H9 (cell line): ENCODE measurements at regions not wholly inside any gene's neighbourhood (a gene's known extent, or its start where the extent isn't known, plus 50 kb on each side); places are given as distances from the start of the nearest gene placed in this dataset.

Source experiments
- DNase-seq: peaks from one replicate; pipeline ENCODE4 v3.0.0-alpha.2; 2017
- H2AFZ ChIP-seq: one replicate; pipeline ENCODE4 v1.6.1; 2013; ENCODE audit warnings: mild to moderate bottlenecking, low read length, control low read depth, moderate library complexity
- H2AK5ac ChIP-seq: 2 replicates; pipeline ENCODE4 v1.6.1; 2013; ENCODE audit warnings: low read length, control low read depth, mixed read lengths; ENCODE audit not compliant: insufficient read length
- H2BK120ac ChIP-seq: one replicate; pipeline ENCODE4 v1.6.1; 2013; ENCODE audit warnings: low read depth, mild to moderate bottlenecking, low read length, control low read depth, inconsistent platforms; ENCODE audit not compliant: poor library complexity, severe bottlenecking
- H2BK12ac ChIP-seq: 2 replicates; pipeline ENCODE4 v1.6.1; 2013; ENCODE audit warnings: low read length, control low read depth, mixed read lengths, low read depth; ENCODE audit not compliant: insufficient read length
- H2BK15ac ChIP-seq: 2 replicates; pipeline ENCODE4 v1.6.1; 2013; ENCODE audit warnings: low read depth, low read length, control low read depth
- H2BK20ac ChIP-seq: one replicate; pipeline ENCODE4 v1.6.1; 2013; ENCODE audit warnings: low read depth, mild to moderate bottlenecking, low read length, control low read depth, inconsistent platforms; ENCODE audit not compliant: poor library complexity, severe bottlenecking
- H2BK5ac ChIP-seq: 2 replicates; pipeline ENCODE4 v1.6.1; 2013; ENCODE audit warnings: low read length, control low read depth, mixed read lengths; ENCODE audit not compliant: insufficient read length
- H3K14ac ChIP-seq: 2 replicates; pipeline ENCODE4 v1.6.1; 2013; ENCODE audit warnings: low read length, control low read depth; ENCODE audit not compliant: insufficient read depth
- H3K18ac ChIP-seq: 2 replicates; pipeline ENCODE4 v1.6.1; 2013; ENCODE audit warnings: low read depth, mild to moderate bottlenecking, mixed read lengths, low read length, control low read depth; ENCODE audit not compliant: insufficient read length
- H3K23ac ChIP-seq: 2 replicates; pipeline ENCODE4 v1.6.1; 2013; ENCODE audit warnings: low read length, control low read depth, mixed read lengths, low read depth; ENCODE audit not compliant: insufficient read length
- H3K23me2 ChIP-seq: 2 replicates; pipeline ENCODE4 v1.6.1; 2013; ENCODE audit warnings: low read depth, mild to moderate bottlenecking, mixed read lengths, low read length, control low read depth; ENCODE audit not compliant: insufficient read length, poor library complexity, severe bottlenecking
- H3K27ac ChIP-seq: 2 replicates; pipeline ENCODE4 v1.5.1; 2013; ENCODE audit warnings: low read length, control low read depth, mixed read lengths, low read depth; ENCODE audit not compliant: insufficient read length
- H3K27me3 ChIP-seq: 2 replicates; pipeline ENCODE4 v1.6.1; 2013; ENCODE audit warnings: low read length, control low read depth, inconsistent platforms; ENCODE audit not compliant: insufficient read depth
- H3K4ac ChIP-seq: 2 replicates; pipeline ENCODE4 v1.6.1; 2013; ENCODE audit warnings: low read depth, mild to moderate bottlenecking, control low read depth, inconsistent platforms, low read length, moderate library complexity
- H3K4me1 ChIP-seq: 2 replicates; pipeline ENCODE4 v1.6.1; 2013; ENCODE audit warnings: low read length, control low read depth, inconsistent platforms; ENCODE audit not compliant: insufficient read depth
- H3K4me2 ChIP-seq: 2 replicates; pipeline ENCODE4 v1.6.1; 2013; ENCODE audit warnings: low read length, control low read depth, mixed read lengths; ENCODE audit not compliant: insufficient read length, insufficient read depth
- H3K56ac ChIP-seq: 2 replicates; pipeline ENCODE4 v1.6.1; 2013; ENCODE audit warnings: low read depth, mild to moderate bottlenecking, mixed read lengths, low read length, control low read depth; ENCODE audit not compliant: insufficient read length
- H3K79me1 ChIP-seq: 2 replicates; pipeline ENCODE4 v1.6.1; 2013; ENCODE audit warnings: low read depth, mild to moderate bottlenecking, moderate library complexity, low read length, control low read depth, inconsistent platforms; ENCODE audit not compliant: insufficient read depth, poor library complexity, severe bottlenecking
- H3K79me2 ChIP-seq: 2 replicates; pipeline ENCODE4 v1.6.1; 2013; ENCODE audit warnings: low read length, control low read depth, inconsistent platforms; ENCODE audit not compliant: insufficient read depth
- H3K9ac ChIP-seq: 2 replicates; pipeline ENCODE4 v1.6.1; 2013; ENCODE audit warnings: low read length, control low read depth, mixed read lengths; ENCODE audit not compliant: insufficient read length; ENCODE audit errors: extremely low read depth
- H3K9me3 ChIP-seq: one replicate; pipeline ENCODE4 v1.6.1; 2013; ENCODE audit warnings: low read depth, low read length, inconsistent platforms; ENCODE audit not compliant: control insufficient read depth
- H3T11ph ChIP-seq: one replicate; pipeline ENCODE4 v1.6.1; 2013; ENCODE audit warnings: mild to moderate bottlenecking, low read length, control low read depth, inconsistent platforms
- H4K20me1 ChIP-seq: one replicate; pipeline ENCODE4 v1.6.1; 2013; ENCODE audit not compliant: control insufficient read depth, insufficient read length, insufficient read depth
- H4K5ac ChIP-seq: 2 replicates; pipeline ENCODE4 v1.6.1; 2013; ENCODE audit warnings: low read depth, mild to moderate bottlenecking, mixed read lengths, low read length, control low read depth; ENCODE audit not compliant: insufficient read length
- H4K8ac ChIP-seq: replicated peaks from 2 replicates; pipeline ENCODE4 v1.6.1; 2013; ENCODE audit warnings: low read length, control low read depth, mixed read lengths, low read depth; ENCODE audit not compliant: insufficient read length
- H4K91ac ChIP-seq: 2 replicates; pipeline ENCODE4 v1.6.1; 2013; ENCODE audit warnings: low read depth, mild to moderate bottlenecking, moderate library complexity, mixed read lengths, low read length, control low read depth; ENCODE audit not compliant: insufficient read length
- H3K27ac Mint-ChIP-seq, 3 experiments: 2 replicates in 2 of 3; 3 replicates in 1 of 3; pipeline ENCODE4 v1.8.0; 2020 to 2021; ENCODE audit warnings: mixed read lengths in 3 of 3, mild to moderate bottlenecking in 1 of 3, moderate library complexity in 1 of 3
- H3K27me3 Mint-ChIP-seq: 2 replicates; pipeline ENCODE4 v1.8.0; 2021; ENCODE audit warnings: low read depth, mild to moderate bottlenecking, moderate library complexity, mixed read lengths
- H3K36me3 Mint-ChIP-seq, 3 experiments: 2 replicates in 2 of 3; 3 replicates in 1 of 3; pipeline ENCODE4 v1.8.0; 2020 to 2021; ENCODE audit warnings: low read depth in 3 of 3, mixed read lengths in 3 of 3; ENCODE audit not compliant: insufficient read depth in 1 of 3
- H3K4me1 Mint-ChIP-seq, 2 experiments: 2 replicates each; pipeline ENCODE4 v1.8.0; 2020; ENCODE audit warnings: mixed read lengths in 2 of 2
- H3K4me3 Mint-ChIP-seq, 2 experiments: 2 replicates in 1 of 2; 3 replicates in 1 of 2; pipeline ENCODE4 v1.8.0; 2020 to 2021; ENCODE audit warnings: mild to moderate bottlenecking in 2 of 2, mixed read lengths in 2 of 2, moderate library complexity in 1 of 2
- H3K9me3 Mint-ChIP-seq, 2 experiments: 2 replicates in 1 of 2; 3 replicates in 1 of 2; pipeline ENCODE4 v1.8.0; 2020; ENCODE audit warnings: mild to moderate bottlenecking in 2 of 2, mixed read lengths in 2 of 2, moderate library complexity in 1 of 2
- CTCF ChIP-seq: fragments of 200-600 bp; sonication (generic); conservative IDR thresholded peaks from 3 replicates; pipeline ENCODE4 v1.8.0; 2021; ENCODE audit warnings: antibody characterized with exemption, mild to moderate bottlenecking

GRCh38 chr3:177981576-177981975, 554.7 kb upstream of the KCNMB2 start:
- no peaks in the 10 kb centered on the region for H3K79me1 ChIP-seq
- H2AFZ ChIP-seq, result no peak overlapping the region
- H3K27ac ChIP-seq, result no peak overlapping the region
- no peak overlapping the region for H3K56ac ChIP-seq
- H3K18ac ChIP-seq, result no peak overlapping the region
- no peaks in the 10 kb centered on the region for H3K27me3 ChIP-seq
- no peak overlapping the region for H3K14ac ChIP-seq
- H4K91ac ChIP-seq, result no peak overlapping the region
- no peak overlapping the region for H4K5ac ChIP-seq
- Mint-ChIP-seq H3K36me3 (no peaks in the 10 kb centered on the region), H3K9me3 (no peaks in the 10 kb centered on the region), H3K4me3 (no peak overlapping the region), H3K27ac (no peak overlapping the region), H3K4me1 (no peaks in the 10 kb centered on the region), H3K27me3 (no peaks in the 10 kb centered on the region)
- H2AK5ac ChIP-seq, result no peak overlapping the region
- H3K4ac ChIP-seq, result no peak overlapping the region
- TF ChIP-seq CTCF, result no peak
- no peaks in the 10 kb centered on the region for H3K4me1 ChIP-seq
- no peak overlapping the region for H3K9ac ChIP-seq
- H2BK5ac ChIP-seq, result no peak overlapping the region
- H3K79me2 ChIP-seq, result no peaks in the 10 kb centered on the region
- H2BK20ac ChIP-seq, result no peak overlapping the region
- no peak for DNase-seq
- no peak overlapping the region for H4K8ac ChIP-seq
- H3K4me2 ChIP-seq, result no peak overlapping the region
- H3K23me2 ChIP-seq, result no peaks in the 10 kb centered on the region
- no peaks in the 10 kb centered on the region for H4K20me1 ChIP-seq
- H2BK12ac ChIP-seq, result no peak overlapping the region
- no peaks in the 10 kb centered on the region for H3K9me3 ChIP-seq
- no peak overlapping the region for H2BK15ac ChIP-seq
- no peak overlapping the region for H2BK120ac ChIP-seq
- no peak overlapping the region for H3T11ph ChIP-seq
- H3K23ac ChIP-seq, result no peak overlapping the region
